ENCODE measurements at regions not wholly inside any gene's neighbourhood (a gene's known extent, or its start where the extent isn't known, plus 50 kb on each side); places are given as distances from the start of the nearest gene placed in this dataset.

- TF ChIP-seq CTCF (IDR thresholded peaks at IDR 0.05) (no peak), POLR2A (IDR thresholded peaks at IDR 0.05) (no peak)
These were observed 113.2 kb upstream of the INHBA start for GRCh38 chr7:41816111-41816510.
